ENCODE measurements at regions not wholly inside any gene's neighbourhood (a gene's known extent, or its start where the extent isn't known, plus 50 kb on each side); places are given as distances from the start of the nearest gene placed in this dataset.

GRCh38 chr14:71739273-71739990 is 192.8 kb upstream of the RGS6 start:
- 83 to 88% methylated on average over 2 to 5 of the region's 5 CpGs for WGBS, 2 donors (ENCODE audit: low coverage in 1 of 2)
- Histone ChIP-seq H3K9me3 (no peaks in the 10 kb centered on the region), H3K27ac (no peak overlapping the region), H3K36me3 (peaks cover 0 to 47% of the 10 kb centered on the region in 2 donors), H3K27me3 (no peaks in the 10 kb centered on the region), H3K4me3 (no peak overlapping the region), H3K4me1 (no peaks in the 10 kb centered on the region)
- no peak for ATAC-seq
- no peak for TF ChIP-seq CTCF (IDR thresholded peaks at IDR 0.05)
- TF ChIP-seq POLR2AphosphoS5 (IDR thresholded peaks at IDR 0.05) = no peak
- TF ChIP-seq EP300 (IDR thresholded peaks at IDR 0.05) = no peak
- TF ChIP-seq POLR2A (IDR thresholded peaks at IDR 0.05) = no peak

GRCh38 chr14:71741241-71741640 is 191.0 kb upstream of the RGS6 start:
- H3K36me3 ChIP-seq = peaks cover 0 to 29% of the 10 kb centered on the region in 2 donors
- WGBS, 2 donors (ENCODE audit: low coverage in 1 of 2) = 73% methylated on average over 5 of the region's 5 CpGs; no CpG with 5 or more reads in 1 of the 2 donors
- no peak for ATAC-seq
- H3K27me3 ChIP-seq = no peaks in the 10 kb centered on the region
- H3K4me1 ChIP-seq = no peaks in the 10 kb centered on the region
- H3K4me3 ChIP-seq = no peak overlapping the region
- TF ChIP-seq CTCF (IDR thresholded peaks at IDR 0.05) (no peak), POLR2AphosphoS5 (IDR thresholded peaks at IDR 0.05) (no peak), EP300 (IDR thresholded peaks at IDR 0.05) (no peak), POLR2A (IDR thresholded peaks at IDR 0.05) (no peak)
- H3K9me3 ChIP-seq = no peaks in the 10 kb centered on the region
- H3K27ac ChIP-seq = no peak overlapping the region

- no peak overlapping the region for H3K4me3 ChIP-seq
- peaks cover 0 to 17% of the 10 kb centered on the region in 2 donors for H3K36me3 ChIP-seq
- no peak for ATAC-seq
- 82 to 90% methylated on average over 6 of the region's 6 CpGs for WGBS, 2 donors (ENCODE audit: low coverage in 1 of 2)
- peaks cover 0 to 1% (median 0%) of the 10 kb centered on the region in 3 donors for H3K9me3 ChIP-seq
- no peak overlapping the region for H3K27ac ChIP-seq
- TF ChIP-seq EP300 (IDR thresholded peaks at IDR 0.05) = no peak
- no peak for TF ChIP-seq POLR2AphosphoS5 (IDR thresholded peaks at IDR 0.05)
- H3K27me3 ChIP-seq = no peaks in the 10 kb centered on the region
- H3K4me1 ChIP-seq = no peaks in the 10 kb centered on the region
Measured at GRCh38 chr14:71742485-71742884, 189.7 kb upstream of the RGS6 start.

DNA sequence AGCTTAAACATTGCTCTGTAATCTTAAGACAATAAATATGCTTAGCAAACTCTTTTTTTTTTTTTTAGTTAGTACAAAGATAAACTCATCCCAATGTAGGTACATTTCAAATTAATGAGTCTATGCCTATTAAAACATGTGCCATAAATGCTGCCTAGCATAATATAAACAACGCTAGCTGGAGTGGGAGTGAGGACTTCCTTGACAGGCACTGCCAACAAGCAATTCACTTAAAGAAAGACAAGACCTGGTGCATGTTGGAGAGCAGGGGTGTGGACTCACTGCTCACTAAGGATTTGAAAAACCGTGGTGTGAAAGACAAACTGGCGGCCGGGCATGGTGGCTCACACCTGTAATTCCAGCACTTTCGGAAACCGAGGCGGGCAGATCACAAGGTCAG is 187.2 kb upstream of the RGS6 start:
- no peak overlapping the region for H3K27ac ChIP-seq
- no peak for TF ChIP-seq POLR2AphosphoS5 (IDR thresholded peaks at IDR 0.05)
- TF ChIP-seq EP300 (IDR thresholded peaks at IDR 0.05) = no peak
- TF ChIP-seq POLR2A (IDR thresholded peaks at IDR 0.05) = no peak
- no peak for TF ChIP-seq CTCF (IDR thresholded peaks at IDR 0.05)
- no peaks in the 10 kb centered on the region for H3K36me3 ChIP-seq
- WGBS, 2 donors (ENCODE audit: low coverage in 1 of 2) = 67 to 74% methylated on average over 3 to 7 of the region's 7 CpGs
- H3K27me3 ChIP-seq = no peaks in the 10 kb centered on the region
- H3K4me3 ChIP-seq = no peak overlapping the region
- no peak for ATAC-seq
- H3K9me3 ChIP-seq = peaks cover 0 to 20% (median 0%) of the 10 kb centered on the region in 3 donors
- H3K4me1 ChIP-seq = no peaks in the 10 kb centered on the region

- Histone ChIP-seq H3K9me3 (peaks cover 0 to 20% (median 0%) of the 10 kb centered on the region in 3 donors), H3K36me3 (no peaks in the 10 kb centered on the region), H3K27me3 (no peaks in the 10 kb centered on the region), H3K4me3 (no peak overlapping the region), H3K27ac (no peak overlapping the region), H3K4me1 (peaks cover 0 to 6% (median 0%) of the 10 kb centered on the region in 3 donors)
- no peak for TF ChIP-seq POLR2A (IDR thresholded peaks at IDR 0.05)
- no peak for TF ChIP-seq EP300 (IDR thresholded peaks at IDR 0.05)
- no peak for TF ChIP-seq CTCF (IDR thresholded peaks at IDR 0.05)
- TF ChIP-seq POLR2AphosphoS5 (IDR thresholded peaks at IDR 0.05) = no peak
- no CpG with 5 or more reads among the region's 1 CpG for WGBS, 2 donors (ENCODE audit: low coverage in 1 of 2)
- ATAC-seq = no peak
Measured at GRCh38 chr14:71748196-71748595, 184.0 kb upstream of the RGS6 start.
